ENCODE measurements at regions not wholly inside any gene's neighbourhood (a gene's known extent, or its start where the extent isn't known, plus 50 kb on each side); places are given as distances from the start of the nearest gene placed in this dataset.

DNA sequence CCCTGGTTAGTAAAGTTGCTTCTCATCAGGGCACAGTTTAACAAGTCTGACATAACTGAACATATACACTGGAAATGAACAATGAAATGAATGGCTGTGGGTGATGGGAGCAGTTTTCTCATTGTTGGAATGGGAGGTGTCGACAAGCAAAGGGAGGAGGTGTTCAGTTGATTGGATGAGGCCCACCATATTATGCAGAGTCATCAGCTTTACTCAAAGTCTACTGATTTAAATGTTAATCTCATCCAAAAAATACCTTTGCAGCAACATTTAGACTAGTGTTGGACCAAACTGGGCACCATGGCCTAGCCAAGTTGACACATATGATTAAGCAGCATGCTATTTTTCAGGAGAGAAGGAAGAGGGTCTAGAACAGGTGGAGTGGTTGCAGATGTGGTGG is 201.7 kb downstream of the RAMP3 start:
- ATAC-seq: no peak

DNA sequence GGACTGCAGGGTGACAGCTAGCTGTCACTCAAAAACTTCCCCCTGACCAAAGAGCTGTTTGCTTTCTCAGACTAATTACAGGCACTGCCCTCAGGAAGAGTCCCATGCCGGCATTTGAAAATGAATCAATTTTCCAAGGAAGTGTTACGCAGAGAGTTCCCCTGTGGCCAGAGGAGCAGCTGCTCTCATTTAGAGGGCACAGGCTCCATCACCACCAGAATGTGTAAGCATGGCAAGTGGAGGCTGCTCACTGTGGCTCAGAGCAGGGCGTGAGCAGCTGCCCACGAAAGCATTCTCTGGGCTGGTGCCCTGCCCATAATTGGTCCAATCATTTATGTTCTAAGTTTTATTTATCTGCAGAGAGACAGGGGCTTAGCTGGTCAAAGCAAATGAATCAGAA is 202.2 kb downstream of the RAMP3 start:
- ATAC-seq: no peak

DNA sequence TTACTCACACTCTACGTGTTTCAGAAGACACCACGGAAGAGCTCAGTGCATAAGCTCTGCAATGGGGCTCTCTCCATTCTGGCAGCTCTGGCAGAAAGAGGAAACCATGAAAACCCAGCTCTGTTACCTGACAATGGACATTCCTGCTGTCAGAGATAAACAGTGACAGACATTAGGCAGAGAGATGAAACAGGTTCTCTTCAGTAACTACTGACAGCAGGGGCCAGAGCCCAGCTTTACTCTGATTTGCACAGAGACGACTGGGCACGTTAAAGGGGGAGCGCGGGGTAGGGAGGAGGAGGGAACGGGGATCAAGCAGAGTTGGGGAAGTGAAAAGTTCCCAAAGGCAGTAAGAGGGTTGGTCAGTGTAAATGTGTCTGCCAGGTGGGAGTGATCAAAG is 206.1 kb downstream of the RAMP3 start:
- ATAC-seq: no peak

DNA sequence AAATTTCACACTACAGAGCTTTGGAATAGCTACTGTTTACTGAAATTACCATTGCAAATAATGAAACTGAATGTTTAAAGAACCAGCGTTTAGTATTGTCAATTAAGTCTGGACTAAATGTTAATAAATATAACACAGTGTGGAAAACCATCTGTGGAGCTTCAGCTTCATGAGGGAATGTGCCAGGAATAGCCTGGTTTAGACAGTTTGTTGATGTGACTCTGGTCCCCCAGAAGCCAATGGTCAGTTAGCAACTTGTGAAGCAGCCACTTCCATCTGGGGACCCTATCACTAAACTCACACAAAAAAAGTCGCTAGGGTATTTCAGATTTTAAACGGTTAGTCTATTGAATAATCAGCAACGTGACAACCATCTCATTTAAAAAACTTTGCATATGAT is 207.8 kb downstream of the RAMP3 start:
- no peak for ATAC-seq

DNA sequence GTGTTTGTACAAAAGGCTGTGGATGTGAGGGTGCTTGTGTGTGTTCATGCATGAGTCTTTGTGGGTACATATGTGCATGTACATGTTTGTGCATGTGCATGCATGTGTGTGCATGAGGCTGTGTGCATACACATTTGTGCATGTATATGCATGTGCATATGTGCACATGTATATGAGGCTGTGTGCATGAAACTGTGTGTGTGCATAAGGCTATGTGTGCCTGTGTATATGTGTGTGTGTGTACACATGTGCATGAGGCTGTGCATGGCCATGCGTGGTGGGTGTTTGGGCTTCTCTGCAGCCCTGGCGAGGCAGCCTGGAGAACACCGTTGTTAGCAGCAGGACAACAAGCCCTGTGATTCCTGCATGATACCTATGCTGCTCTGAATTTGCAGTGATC is 207.7 kb upstream of the ADCY1 start:
- ATAC-seq: no peak

DNA sequence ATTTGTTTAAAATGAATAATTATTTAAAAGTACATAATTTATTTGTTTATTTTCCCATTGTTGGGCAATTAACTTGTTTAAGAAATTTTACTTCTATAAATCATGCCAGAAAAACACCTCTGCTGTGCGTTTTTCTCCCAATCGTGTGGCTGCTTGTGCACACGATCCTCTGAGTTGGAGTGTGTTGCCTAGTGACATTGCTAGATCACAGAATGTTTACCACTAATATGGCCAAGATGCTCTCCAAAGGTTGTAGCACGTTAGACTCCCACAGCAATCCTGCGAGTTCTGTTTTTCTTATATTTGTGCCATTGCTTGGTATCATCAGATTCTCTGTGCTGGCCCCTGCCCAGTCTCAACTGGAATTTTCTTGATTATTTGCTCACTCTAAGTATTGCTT is 207.1 kb upstream of the ADCY1 start:
- no peak for ATAC-seq

DNA sequence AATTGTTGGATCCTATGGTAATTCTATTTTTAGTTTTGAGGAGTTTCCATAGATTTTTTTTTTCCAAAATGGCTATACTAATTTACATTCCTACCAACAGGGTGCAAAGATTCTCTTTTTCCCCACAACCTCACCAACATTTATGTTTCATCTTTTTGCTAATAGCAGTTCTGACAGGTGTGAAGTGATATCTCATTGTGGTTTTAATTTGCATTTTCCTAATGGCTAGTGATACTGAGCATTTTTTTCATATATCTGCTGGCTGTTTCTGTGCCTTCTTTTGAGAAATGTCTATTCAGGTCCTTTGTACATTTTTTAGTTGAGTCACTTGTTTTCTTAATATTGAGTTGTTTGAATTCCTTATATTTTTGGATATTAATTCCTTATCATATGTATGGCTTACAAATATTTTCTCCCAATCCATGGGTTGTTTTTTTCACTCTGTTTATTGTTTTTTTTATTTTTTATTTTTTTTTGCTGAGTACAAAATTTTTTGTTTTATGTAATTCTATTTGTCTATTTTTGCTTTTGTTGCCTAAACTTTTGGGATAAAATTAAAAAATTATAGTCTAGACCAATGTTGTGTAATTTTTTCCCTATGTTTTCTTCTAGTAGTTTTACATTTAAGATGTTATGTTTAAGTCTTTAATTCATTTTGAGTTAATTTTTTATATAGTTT is 205.9 kb upstream of the ADCY1 start:
- ATAC-seq: no peak

DNA sequence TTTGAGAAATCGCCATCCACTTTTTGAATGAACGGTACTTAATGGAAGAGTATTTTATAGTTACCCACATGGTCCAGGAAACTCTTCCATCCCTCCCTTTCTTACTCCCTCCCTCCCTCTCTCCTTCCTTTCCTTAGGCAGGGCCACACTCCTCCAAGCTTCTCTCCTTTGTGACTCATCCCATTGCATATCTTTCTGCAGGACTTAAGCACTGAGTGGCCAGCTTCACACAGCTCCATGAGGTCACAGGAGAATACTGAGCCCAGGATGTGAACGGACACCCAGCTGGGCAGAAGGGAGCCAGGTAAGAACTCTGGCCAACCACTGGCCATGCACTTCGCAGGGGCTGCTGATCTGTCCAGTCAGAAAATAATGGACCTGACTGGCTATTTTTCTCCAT is 189.7 kb upstream of the ADCY1 start:
- ATAC-seq: no peak

DNA sequence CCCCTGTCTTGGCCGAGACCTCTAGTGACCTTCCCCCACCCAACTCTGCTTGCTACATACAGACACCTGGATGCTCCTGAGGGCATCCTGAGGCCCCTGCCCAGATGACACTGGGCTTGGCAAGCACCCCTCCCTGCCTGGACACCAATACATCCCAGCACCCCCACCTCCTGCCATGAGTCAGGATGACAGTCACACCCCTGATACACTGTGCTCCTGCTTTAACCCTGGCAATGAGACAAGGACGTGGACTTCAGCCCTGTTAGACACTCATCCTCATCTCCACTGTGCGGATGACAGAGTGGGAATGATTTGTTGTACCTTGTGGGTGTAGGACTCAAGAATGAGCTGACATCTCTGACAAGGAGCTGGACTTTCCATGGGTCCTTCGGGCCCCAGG is 186.3 kb upstream of the ADCY1 start:
- ATAC-seq: no peak

DNA sequence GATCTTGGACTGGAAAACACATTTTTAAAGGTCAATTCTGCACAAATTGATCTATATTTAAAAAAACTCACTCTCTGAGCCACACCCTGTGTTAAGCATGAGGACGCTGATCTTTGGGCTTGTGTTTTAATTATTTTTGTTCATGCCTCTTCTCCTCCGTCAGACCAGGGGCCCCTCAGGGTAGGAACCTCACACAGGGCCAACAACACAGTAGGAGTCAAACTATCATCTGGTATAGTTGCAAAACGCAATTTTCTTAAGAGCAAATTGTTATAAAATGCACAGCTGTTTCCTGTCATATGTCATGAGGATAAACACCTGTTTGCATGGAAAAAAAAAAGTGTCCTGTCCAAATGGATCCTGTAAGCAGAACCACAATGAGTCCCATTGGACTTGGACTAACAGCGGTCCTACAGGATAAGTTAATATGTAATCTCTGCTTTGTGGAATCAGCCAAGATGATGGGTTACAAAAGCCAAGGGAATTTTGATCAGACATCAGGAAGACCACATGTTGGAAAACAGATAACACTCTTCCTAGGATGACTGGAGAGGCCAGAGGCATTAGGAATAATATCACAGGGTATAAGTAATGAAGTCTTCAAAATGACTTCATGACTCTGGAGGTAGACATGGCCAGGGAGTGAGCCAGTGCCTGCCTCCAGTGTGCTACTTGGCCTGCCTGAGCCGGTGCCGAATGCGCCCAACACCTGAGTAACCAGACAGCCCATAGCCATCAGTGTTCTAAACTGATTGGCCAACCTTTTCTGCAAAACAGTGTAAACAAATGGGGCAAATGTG is 184.9 kb upstream of the ADCY1 start:
- no peak for ATAC-seq

DNA sequence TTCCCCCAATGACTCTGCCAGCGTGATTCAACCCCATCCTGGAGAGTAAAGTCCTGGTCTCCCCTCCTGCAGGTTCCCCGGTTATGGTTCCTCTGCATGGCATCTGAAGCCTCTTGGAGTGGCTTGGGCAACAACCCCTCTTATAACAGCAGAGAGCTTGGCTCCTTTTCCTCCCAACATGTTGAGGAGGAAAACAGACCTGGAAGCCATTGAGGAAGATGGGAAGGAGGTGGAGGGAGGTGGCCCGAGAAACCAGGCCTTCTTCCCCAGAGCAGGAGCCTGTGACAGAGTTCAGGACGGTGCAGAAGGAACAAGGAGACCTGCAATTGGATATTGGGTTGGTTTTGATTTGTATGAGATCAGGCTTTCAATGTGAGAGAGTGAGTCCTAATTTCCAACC is 184.0 kb upstream of the ADCY1 start:
- no peak for ATAC-seq

DNA sequence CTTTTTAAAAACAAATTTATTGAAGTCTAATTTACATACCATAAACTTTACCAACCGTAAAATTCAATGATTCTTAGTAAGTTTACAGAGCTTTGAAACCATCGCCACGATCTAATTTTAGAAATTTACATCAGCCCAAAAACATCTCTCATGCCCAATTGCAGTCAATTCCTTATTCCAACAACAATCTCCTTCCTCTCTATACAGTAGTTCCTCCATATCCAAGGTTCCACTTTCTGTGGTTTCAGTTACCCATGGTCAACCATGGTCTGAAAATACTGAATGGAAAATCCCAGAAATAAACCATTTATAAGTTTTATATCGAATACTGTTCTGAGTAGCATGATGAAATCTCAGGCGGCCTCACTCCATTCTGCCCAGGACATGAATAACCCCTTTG is 183.4 kb upstream of the ADCY1 start:
- no peak for ATAC-seq

DNA sequence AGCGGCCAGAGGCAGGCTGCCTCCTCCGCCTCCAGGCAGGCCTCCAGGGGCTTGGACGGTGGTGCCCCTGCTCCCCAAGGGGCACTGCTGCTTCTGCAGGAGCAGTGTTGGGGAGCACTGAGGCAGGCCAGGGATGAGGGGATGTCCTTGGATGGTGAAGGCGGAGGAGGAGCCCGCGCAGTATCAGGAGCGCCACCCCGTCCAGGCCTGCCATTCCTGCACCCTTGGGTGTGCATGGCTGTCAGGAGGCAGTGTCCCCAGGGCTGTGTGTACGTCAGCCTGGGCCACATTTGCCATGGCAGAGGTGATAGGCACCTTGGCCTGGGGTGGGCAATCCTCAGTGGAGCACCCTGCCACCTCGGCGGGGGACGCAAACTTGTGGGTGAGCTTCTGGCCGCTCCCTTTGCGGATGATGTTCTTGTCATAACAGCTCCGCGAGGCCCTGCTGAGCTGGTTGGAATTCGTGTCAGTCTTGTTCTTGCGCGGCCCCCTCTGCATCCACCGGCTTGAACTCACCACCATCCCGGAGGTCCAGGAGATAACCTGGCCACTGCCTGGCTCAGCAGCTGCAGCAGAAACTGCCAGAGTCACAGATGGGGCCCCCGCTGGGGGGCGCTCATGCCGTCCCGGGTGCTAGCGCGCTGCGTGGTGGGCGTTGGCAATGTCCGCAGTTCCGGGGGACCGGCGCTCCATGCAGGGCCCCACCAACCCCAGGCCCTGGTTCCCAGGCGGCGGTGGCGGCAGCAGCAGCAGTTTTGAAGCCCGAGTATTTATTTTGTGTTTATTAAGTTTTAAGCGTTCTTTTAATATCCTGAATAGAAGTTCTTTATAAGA is 182.3 kb upstream of the ADCY1 start:
- ATAC-seq: no peak

DNA sequence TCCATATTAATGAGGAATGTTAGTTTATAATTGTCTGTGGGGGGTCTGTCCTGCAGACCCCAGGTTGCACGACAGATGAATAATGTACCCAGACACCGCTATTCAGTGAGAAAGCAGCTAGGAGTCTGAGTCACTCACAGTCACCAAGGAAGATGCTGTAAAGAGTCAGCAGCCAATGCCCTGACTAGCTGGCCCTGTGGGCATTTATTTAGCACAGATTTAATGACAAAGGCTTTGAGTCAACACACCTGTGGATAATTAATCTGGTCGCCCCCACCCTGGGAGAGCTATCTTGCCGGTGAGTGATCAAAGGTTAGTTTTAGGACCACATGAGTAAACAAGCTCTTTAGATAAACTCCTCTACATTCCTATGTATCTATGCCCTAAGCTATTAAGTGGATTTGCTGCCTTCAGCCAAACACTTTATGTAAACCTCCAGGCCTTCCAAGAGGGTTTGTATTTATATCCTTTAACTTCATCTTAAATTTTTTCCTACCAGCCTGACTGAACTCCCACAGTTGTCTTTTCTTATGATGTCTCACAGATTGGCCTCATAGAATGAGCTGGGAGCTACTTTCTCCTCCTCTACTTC is 180.0 kb upstream of the ADCY1 start:
- no peak for ATAC-seq

DNA sequence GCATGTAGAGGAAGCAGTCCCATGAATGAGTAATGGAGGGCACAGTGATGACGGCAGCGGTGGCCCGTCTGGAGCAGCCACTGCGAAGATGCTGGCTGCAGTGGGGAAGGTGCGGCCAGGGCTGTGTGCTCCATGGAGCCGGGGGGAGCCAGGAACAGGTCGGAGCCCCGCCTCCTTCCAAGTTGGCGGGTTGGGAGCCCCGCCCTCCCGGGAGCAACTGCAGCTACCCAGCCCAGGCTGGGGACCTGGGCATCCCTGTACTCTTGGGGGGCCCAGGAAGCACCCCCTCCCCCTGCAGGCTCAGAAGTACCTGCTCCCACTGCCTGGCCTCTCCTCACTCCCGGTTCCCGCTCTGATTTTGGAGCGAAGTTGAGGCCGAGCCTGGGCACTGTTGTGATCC is 175.1 kb upstream of the ADCY1 start:
- ATAC-seq: no peak

DNA sequence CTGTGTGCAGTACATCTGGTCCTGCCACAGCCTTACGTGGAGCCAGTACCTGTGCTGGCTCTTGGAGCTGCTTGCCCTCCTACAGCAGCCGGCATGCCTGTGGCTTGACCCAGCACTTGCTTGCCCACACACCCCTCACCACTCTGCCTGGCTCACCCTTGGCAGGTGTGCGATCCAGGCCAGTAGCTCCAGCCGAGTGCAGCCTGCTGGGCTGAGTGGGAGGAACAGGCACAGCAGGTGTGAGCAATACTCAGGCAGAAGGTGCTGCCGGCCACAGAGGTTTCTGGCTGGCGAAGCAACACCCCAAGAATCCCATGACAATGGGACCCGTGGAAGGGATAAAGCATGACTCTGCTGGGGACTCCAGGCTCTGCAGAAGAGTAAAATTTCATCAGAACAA is 173.5 kb upstream of the ADCY1 start:
- no peak for ATAC-seq

DNA sequence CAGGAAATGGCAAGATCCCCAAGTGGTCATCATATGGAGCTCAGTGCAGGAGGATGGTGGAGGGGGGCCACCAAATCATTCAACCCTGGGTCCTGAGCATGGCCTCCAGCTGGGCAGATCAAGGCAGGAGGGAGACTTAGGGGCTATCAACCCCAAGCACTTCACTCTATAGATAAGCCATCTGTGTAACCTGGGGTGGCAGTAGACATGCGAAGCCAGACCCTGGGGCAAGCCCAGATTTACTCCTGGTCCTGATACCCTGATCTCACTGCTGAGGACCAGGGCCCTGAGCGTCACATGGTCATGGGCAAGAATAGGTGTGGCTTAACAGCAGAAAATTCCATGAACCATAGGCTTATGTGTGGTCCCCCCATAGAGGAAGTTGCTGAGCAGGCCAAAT is 173.0 kb upstream of the ADCY1 start:
- no peak for ATAC-seq

DNA sequence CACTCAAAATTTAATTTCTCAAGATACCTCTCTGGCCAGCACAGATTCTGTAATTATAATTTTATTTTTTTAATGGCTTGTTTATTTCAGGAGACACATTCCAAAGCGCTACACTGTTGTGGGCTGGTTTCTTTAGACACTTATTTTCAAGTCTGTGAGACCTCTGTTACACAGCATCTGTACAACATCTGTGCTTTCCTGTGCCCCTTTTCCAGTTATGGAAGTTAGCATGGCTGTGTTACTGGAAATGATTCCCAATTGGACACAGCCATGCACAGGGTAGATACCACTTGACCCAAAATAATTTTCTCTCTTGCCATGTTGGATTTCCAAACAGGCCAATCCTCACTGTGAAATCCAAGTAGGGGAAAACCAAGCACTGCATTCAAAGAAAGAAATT is 172.3 kb upstream of the ADCY1 start:
- no peak for ATAC-seq

DNA sequence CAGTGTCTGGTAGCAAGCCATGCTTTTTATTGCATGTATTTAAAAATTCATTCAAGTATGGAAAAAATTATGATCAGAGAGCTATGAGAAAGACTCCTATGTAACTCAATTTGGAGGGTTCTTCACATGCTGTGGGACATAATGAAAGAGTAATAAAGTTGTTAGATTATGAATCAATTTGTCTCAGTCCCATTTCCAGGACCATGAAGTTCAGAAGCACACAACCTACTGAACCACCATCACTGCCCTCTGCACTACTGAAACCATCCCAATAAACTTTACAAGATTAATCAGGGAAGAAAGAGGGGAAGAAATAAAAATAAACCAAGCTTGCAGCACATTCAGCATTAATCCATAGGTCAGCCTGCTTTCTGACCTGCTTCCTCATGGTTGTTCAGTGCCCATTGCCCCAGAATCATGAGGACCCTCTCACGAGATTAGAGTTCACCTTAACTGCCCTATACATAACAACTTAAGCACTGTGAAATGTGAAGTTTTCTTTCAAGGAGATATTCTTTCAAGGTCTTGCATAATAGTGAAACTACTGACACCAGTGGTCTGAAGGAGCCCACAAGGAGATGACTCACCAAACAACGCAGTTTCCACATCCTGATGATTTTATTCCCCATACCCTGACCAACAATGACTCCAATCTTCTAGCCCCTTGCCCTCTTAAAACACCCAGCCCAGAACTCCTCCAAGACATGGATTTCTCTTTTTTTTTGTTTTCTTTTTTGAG is 171.5 kb upstream of the ADCY1 start:
- no peak for ATAC-seq

DNA sequence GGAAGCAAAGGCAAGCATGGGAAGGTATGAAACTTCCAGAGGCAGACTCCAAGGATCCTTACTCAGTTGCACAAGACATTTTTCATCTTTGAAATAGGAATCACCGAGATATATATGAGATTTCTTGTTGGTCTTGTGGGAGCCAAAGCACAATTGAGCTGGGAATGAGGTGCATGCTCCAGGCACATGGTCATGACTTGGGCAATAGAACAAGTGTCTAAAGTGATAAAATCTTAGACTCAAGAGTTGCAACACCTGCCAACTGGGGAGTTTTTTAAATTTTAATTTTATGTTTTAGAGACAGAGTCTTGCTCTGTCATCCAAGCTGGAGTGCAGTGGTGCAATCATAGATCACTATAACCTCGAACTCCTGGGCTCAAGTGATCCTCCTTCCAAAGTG is 169.5 kb upstream of the ADCY1 start:
- ATAC-seq: no peak

DNA sequence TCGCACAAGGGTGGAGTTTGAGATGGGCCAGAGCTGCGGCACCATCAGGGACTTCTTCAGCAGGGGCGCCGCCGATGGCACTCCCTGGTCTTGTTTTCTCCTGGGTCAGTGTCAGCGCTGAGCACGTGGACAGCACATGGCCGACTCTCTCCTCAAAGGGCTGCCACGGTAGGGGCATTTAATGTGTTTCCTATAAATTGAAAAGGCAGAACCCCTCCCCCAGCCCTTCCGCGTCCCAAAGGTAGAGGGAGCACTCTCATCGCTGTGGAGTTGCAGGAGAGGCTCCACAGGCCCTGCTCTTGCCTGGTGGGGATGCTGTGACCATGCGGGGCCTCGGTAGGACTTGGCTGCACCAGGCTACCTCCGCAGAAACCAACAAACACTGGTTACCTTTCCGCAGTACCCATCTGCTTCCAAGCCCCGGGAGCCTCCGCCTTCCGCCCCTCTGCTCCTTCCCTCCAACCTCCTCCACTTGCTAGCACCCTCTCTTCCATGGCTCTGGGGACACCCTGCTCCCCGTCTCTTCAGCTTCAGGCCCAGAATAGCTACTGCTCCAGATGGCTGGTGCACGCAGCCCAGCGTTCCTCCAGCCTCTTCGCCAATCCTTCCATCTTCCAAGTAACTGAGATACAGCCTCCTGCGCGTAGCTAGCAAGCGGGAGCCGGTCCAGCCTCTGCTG is 166.3 kb upstream of the ADCY1 start:
- no peak for ATAC-seq

DNA sequence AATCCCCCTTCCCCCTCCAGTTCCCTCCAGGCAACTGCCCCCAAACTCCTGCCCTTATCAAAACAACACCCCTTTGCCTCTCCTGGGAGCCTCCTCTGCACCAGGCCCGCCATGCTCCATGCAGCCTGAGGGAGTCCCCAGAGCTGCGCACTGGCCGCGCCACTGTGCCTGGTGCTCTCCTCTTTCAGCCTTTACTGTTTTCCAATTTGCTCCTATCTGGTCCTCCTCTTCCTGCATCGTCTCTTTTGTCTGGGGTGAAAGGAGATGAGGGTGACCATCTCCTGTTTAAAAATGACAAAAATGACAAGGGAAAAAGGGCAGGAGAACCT is 165.8 kb upstream of the ADCY1 start:
- no peak for ATAC-seq

All from esophagus mucosa (tissue), 1 donor.